Esophagus muscularis mucosa (tissue), 4 donors: ENCODE measurements at regions not wholly inside any gene's neighbourhood (a gene's known extent, or its start where the extent isn't known, plus 50 kb on each side); places are given as distances from the start of the nearest gene placed in this dataset.

Experiments used
- DNase-seq: peaks from one replicate; pipeline ENCODE4 v3.0.0-alpha.2; 2017; ENCODE audit errors: extremely low spot score
- H3K27ac ChIP-seq, 4 donors: fragments of 200-600 bp; sonication (generic); replicated peaks in 1 of 4; 1 replicate in 3 of 4; 2 replicates in 1 of 4; pipeline ENCODE4 v1.5.1; 2016 to 2019; ENCODE audit warnings: mild to moderate bottlenecking in 1 of 4
- H3K27me3 ChIP-seq, 4 donors: fragments of 200-600 bp; sonication (generic); one replicate each; pipeline versions ENCODE4 v1.5.1 to v1.6.0; 2016 to 2019
- H3K36me3 ChIP-seq, 4 donors: fragments of 200-600 bp; sonication (generic); one replicate each; pipeline ENCODE4 v1.5.1; 2016 to 2019
- H3K4me1 ChIP-seq, 4 donors: fragments of 200-600 bp; sonication (generic); one replicate each; pipeline ENCODE4 v1.5.1; 2016 to 2019
- H3K4me3 ChIP-seq, 4 donors: fragments of 200-600 bp; sonication (generic); 1 replicate in 2 of 4; 2 replicates in 2 of 4; pipeline ENCODE4 v1.5.1; 2016 to 2019; ENCODE audit warnings: mild to moderate bottlenecking in 4 of 4, moderate library complexity in 1 of 4
- H3K9me3 ChIP-seq, 4 donors: fragments of 200-600 bp; sonication (generic); 1 replicate in 3 of 4; 2 replicates in 1 of 4; pipeline ENCODE4 v1.5.1; 2016 to 2019
- CTCF ChIP-seq, 3 experiments: fragments of 200-600 bp in 2 of 3; fragments of 450-650 bp in 1 of 3; sonication (generic) in 2 of 3; IDR thresholded peaks; one replicate each; pipeline ENCODE4 v1.5.1; 2017 to 2019; ENCODE audit warnings: antibody characterized with exemption in 3 of 3, mild to moderate bottlenecking in 2 of 3, moderate library complexity in 1 of 3
- EP300 ChIP-seq: sonication (generic); formaldehyde crosslinking; IDR thresholded peaks from one replicate; pipeline ENCODE4 v1.6.1; 2017; ENCODE audit warnings: antibody characterized with exemption
- POLR2A ChIP-seq: fragments of 450-650 bp; IDR thresholded peaks from one replicate; pipeline ENCODE4 v1.6.1; 2017; ENCODE audit warnings: antibody characterized with exemption, moderate library complexity, mild to moderate bottlenecking, low read depth
- POLR2AphosphoS5 ChIP-seq, 2 donors: sonication (generic); formaldehyde crosslinking; IDR thresholded peaks; one replicate each; pipeline ENCODE4 v1.6.1; 2017; ENCODE audit warnings: antibody characterized with exemption in 2 of 2
- WGBS: methylation state at CpG from one replicate; pipeline ENCODE4 v1.1.5; 2018; 5-methylcytosine and 5-hydroxymethylcytosine counted together
- intact Hi-C: fragments of 100-400 bp; cut with DNase I; formaldehyde crosslinking; loops from one replicate; pipeline ENCODE4 v1.15.1; 2023

- DNase-seq: no peak
- intact Hi-C loops: no loop called here
- no peaks in the 10 kb centered on the region for H3K27me3 ChIP-seq
- 89% methylated on average over 4 of the region's 4 CpGs for WGBS
- TF ChIP-seq EP300: no peak
- TF ChIP-seq POLR2AphosphoS5 (IDR thresholded peaks at IDR 0.05): no peak
- H3K4me1 ChIP-seq: peaks cover 0 to 6% (median 4%) of the 10 kb centered on the region in 4 donors
- H3K36me3 ChIP-seq: no peaks in the 10 kb centered on the region
- no peak overlapping the region for H3K4me3 ChIP-seq
- H3K9me3 ChIP-seq: no peaks in the 10 kb centered on the region
- no peak overlapping the region for H3K27ac ChIP-seq
Measured at GRCh38 chr4:137626942-137627738, 94.8 kb upstream of the PCDH18 start.

- Histone ChIP-seq H3K4me3 (no peak overlapping the region), H3K36me3 (no peaks in the 10 kb centered on the region), H3K4me1 (peaks cover 0 to 6% (median 4%) of the 10 kb centered on the region in 4 donors), H3K9me3 (no peaks in the 10 kb centered on the region), H3K27me3 (no peaks in the 10 kb centered on the region), H3K27ac (no peak overlapping the region)
- 53% methylated on average over 2 of the region's 2 CpGs for WGBS
- no peak for DNase-seq
- intact Hi-C loops: no loop called here
- TF ChIP-seq EP300: no peak
- no peak for TF ChIP-seq CTCF (IDR thresholded peaks at IDR 0.05)
- TF ChIP-seq POLR2AphosphoS5 (IDR thresholded peaks at IDR 0.05): no peak
- TF ChIP-seq POLR2A: no peak
Measured at GRCh38 chr4:137623013-137623412, 90.7 kb upstream of the PCDH18 start.

- Histone ChIP-seq H3K4me3 (no peak overlapping the region), H3K9me3 (no peaks in the 10 kb centered on the region), H3K27me3 (no peaks in the 10 kb centered on the region), H3K36me3 (no peaks in the 10 kb centered on the region), H3K4me1 (peaks cover 0 to 6% (median 4%) of the 10 kb centered on the region in 4 donors), H3K27ac (no peak overlapping the region)
- DNase-seq: no peak
- TF ChIP-seq CTCF (IDR thresholded peaks at IDR 0.05) (no peak), POLR2A (no peak), POLR2AphosphoS5 (IDR thresholded peaks at IDR 0.05) (no peak), EP300 (no peak)
- intact Hi-C loops: no loop called here
- 92% methylated on average over 5 of the region's 5 CpGs for WGBS
Measured at GRCh38 chr4:137621056-137621455, 88.8 kb upstream of the PCDH18 start.

- no peaks in the 10 kb centered on the region for H3K36me3 ChIP-seq
- DNase-seq: no peak
- H3K27ac ChIP-seq: no peak overlapping the region
- H3K27me3 ChIP-seq: no peaks in the 10 kb centered on the region
- TF ChIP-seq POLR2AphosphoS5 (IDR thresholded peaks at IDR 0.05): no peak
- TF ChIP-seq EP300: no peak
- no peak for TF ChIP-seq POLR2A
- no peak for TF ChIP-seq CTCF (IDR thresholded peaks at IDR 0.05)
- H3K9me3 ChIP-seq: no peaks in the 10 kb centered on the region
- peaks cover 0 to 13% (median 4%) of the 10 kb centered on the region in 4 donors for H3K4me1 ChIP-seq
- intact Hi-C loops: no loop called here
- no peak overlapping the region for H3K4me3 ChIP-seq
- WGBS: 96% methylated on average over 1 of the region's 1 CpG
Measured at GRCh38 chr4:137614491-137614890, 82.2 kb upstream of the PCDH18 start.

- WGBS: 45% methylated on average over 3 of the region's 3 CpGs
- H3K9me3 ChIP-seq: no peaks in the 10 kb centered on the region
- DNase-seq: no peak
- peaks cover 0 to 14% (median 4%) of the 10 kb centered on the region in 4 donors for H3K4me1 ChIP-seq
- H3K27me3 ChIP-seq: no peaks in the 10 kb centered on the region
- no peak overlapping the region for H3K27ac ChIP-seq
- TF ChIP-seq POLR2A: no peak
- no peak for TF ChIP-seq POLR2AphosphoS5 (IDR thresholded peaks at IDR 0.05)
- TF ChIP-seq CTCF (IDR thresholded peaks at IDR 0.05): no peak
- no peak for TF ChIP-seq EP300
- H3K36me3 ChIP-seq: no peaks in the 10 kb centered on the region
- H3K4me3 ChIP-seq: no peak overlapping the region
- intact Hi-C loops: no loop called here
Measured at GRCh38 chr4:137611998-137612700, 79.9 kb upstream of the PCDH18 start.
